ENCODE measurements at regions not wholly inside any gene's neighbourhood (a gene's known extent, or its start where the extent isn't known, plus 50 kb on each side); places are given as distances from the start of the nearest gene placed in this dataset.

DNA sequence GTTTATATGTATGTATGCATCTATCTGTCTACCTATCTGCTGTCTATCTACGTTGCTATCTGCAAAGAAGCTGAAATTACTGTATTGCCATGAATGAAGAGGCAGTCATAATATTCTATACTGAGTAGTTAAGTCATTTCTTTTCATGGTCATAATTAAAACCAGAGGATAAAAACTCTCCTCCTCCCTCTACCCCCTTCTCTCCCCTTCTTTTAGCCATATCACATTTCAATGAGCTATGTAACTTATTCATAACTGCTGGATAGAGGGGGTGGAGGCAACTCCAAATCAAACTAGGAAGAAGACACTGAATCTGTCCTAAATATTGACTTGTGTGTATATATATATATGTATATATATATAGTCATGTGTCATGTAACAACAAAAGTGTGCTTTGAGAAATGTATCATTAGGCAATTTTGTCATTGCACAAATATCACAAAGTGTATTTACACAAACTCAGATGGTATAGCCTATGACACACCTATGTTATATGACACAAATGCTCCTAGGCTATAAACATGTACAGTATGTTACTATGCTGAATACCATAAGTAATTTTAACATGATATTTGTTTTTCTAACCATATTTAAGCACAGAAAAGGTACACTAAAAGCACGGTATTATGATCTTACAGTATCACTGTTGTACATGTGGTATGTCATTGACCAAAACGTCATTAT is 229.7 kb upstream of the KCNMB2 start:
- Histone ChIP-seq H3K4me2 (ENCODE audit: low read depth, low read length, poor library complexity, severe bottlenecking) (no peak overlapping the region), H3K4me3 (ENCODE audit: low read length, poor library complexity, severe bottlenecking) (no peak overlapping the region), H3K36me3 (ENCODE audit: insufficient read depth, low read length) (no peaks in the 10 kb centered on the region), H3K9ac (ENCODE audit: low read depth, low read length, poor library complexity, severe bottlenecking) (no peak overlapping the region), H4K20me1 (ENCODE audit: insufficient read depth, low read length, poor library complexity, severe bottlenecking) (no peaks in the 10 kb centered on the region), H3F3A (ENCODE audit: low read depth) (no peaks in the 10 kb centered on the region), H3K27me3 (ENCODE audit: insufficient read depth, low read length, poor library complexity, severe bottlenecking) (no peaks in the 10 kb centered on the region), H2AFZ (ENCODE audit: low read length) (no peak overlapping the region), H3K9me3 (ENCODE audit: insufficient read depth, low read depth, low read length) (no peaks in the 10 kb centered on the region), H3K79me2 (ENCODE audit: insufficient read depth, low read length) (no peaks in the 10 kb centered on the region), H3K4me1 (ENCODE audit: insufficient read depth, low read length, poor library complexity, severe bottlenecking) (peaks cover 13% of the 10 kb centered on the region), H3K9me2 (replicated peaks; ENCODE audit: low read depth, low read length) (no peaks in the 10 kb centered on the region)
- TF ChIP-seq EZH2phosphoT487 (IDR thresholded peaks at IDR 0.05; ENCODE audit: borderline replicate concordance) = no peak
- TF ChIP-seq, protein P1, sequence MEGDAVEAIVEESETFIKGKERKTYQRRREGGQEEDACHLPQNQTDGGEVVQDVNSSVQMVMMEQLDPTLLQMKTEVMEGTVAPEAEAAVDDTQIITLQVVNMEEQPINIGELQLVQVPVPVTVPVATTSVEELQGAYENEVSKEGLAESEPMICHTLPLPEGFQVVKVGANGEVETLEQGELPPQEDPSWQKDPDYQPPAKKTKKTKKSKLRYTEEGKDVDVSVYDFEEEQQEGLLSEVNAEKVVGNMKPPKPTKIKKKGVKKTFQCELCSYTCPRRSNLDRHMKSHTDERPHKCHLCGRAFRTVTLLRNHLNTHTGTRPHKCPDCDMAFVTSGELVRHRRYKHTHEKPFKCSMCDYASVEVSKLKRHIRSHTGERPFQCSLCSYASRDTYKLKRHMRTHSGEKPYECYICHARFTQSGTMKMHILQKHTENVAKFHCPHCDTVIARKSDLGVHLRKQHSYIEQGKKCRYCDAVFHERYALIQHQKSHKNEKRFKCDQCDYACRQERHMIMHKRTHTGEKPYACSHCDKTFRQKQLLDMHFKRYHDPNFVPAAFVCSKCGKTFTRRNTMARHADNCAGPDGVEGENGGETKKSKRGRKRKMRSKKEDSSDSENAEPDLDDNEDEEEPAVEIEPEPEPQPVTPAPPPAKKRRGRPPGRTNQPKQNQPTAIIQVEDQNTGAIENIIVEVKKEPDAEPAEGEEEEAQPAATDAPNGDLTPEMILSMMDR (conservative IDR thresholded peaks at IDR 0.05; ENCODE audit: low read length) = no peak

DNA sequence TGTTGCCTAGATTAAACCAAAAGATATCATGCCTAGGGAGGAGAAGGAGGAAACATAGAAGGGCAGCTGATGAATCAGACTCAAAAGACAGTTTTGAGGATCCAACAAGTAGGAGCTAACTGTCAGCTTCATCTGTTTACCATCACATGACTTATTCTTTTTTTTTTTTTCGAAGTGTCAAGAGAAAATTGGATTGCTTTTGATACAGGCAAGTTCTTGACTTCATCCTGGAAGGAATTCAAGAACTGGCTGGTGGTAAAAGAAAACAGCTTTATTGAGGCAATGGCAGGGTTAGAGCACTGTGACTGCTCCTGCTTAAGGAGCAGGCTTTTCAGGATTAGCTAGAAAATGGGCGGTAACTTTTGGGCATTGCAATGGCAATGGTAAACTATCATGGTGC is 227.5 kb upstream of the KCNMB2 start:
- H3K9me2 ChIP-seq (replicated peaks; ENCODE audit: low read depth, low read length) = no peaks in the 10 kb centered on the region
- no peaks in the 10 kb centered on the region for H4K20me1 ChIP-seq (ENCODE audit: insufficient read depth, low read length, poor library complexity, severe bottlenecking)
- H3F3A ChIP-seq (ENCODE audit: low read depth) = no peaks in the 10 kb centered on the region
- TF ChIP-seq, protein P1 (conservative IDR thresholded peaks at IDR 0.05; ENCODE audit: low read length) = no peak
- H3K27me3 ChIP-seq (ENCODE audit: insufficient read depth, low read length, poor library complexity, severe bottlenecking) = no peaks in the 10 kb centered on the region
- H3K36me3 ChIP-seq (ENCODE audit: insufficient read depth, low read length) = no peaks in the 10 kb centered on the region
- no peaks in the 10 kb centered on the region for H3K79me2 ChIP-seq (ENCODE audit: insufficient read depth, low read length)
- no peaks in the 10 kb centered on the region for H3K9me3 ChIP-seq (ENCODE audit: insufficient read depth, low read depth, low read length)
- no peak overlapping the region for H3K4me2 ChIP-seq (ENCODE audit: low read depth, low read length, poor library complexity, severe bottlenecking)
- H3K9ac ChIP-seq (ENCODE audit: low read depth, low read length, poor library complexity, severe bottlenecking) = no peak overlapping the region
- H3K4me1 ChIP-seq (ENCODE audit: insufficient read depth, low read length, poor library complexity, severe bottlenecking) = peaks cover 13% of the 10 kb centered on the region
- peak overlapping the region; percentile 54; the same call in 1 of the 2 replicates for H2AFZ ChIP-seq (ENCODE audit: low read length)
- H3K4me3 ChIP-seq (ENCODE audit: low read length, poor library complexity, severe bottlenecking) = no peak overlapping the region

DNA sequence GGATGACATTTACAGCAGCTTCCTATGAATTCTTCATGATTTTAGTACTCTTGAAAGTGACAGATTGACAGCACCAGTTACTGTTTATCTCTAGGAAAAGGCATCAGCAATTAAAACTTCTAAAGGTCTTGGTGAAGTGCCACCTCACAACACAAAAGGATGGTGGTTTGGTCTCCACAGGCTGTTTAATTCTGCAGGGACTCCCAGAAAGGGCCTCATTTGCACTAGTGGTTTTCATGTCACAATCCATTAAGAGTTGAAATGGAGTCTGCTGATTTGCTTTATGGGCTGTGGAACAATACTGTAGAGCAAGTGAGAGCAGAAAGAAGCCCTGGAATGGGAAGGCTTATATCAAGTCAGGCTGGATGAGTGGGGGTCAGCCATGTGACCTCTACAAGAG is 225.3 kb upstream of the KCNMB2 start:
- no peaks in the 10 kb centered on the region for H3K36me3 ChIP-seq (ENCODE audit: insufficient read depth, low read length)
- H3K4me1 ChIP-seq (ENCODE audit: insufficient read depth, low read length, poor library complexity, severe bottlenecking) = peaks cover 13% of the 10 kb centered on the region
- no peaks in the 10 kb centered on the region for H3K9me3 ChIP-seq (ENCODE audit: insufficient read depth, low read depth, low read length)
- H3F3A ChIP-seq (ENCODE audit: low read depth) = no peaks in the 10 kb centered on the region
- H3K79me2 ChIP-seq (ENCODE audit: insufficient read depth, low read length) = no peaks in the 10 kb centered on the region
- peak overlapping the region; percentile 42 for H3K4me2 ChIP-seq (ENCODE audit: low read depth, low read length, poor library complexity, severe bottlenecking)
- no peaks in the 10 kb centered on the region for H3K27me3 ChIP-seq (ENCODE audit: insufficient read depth, low read length, poor library complexity, severe bottlenecking)
- no peaks in the 10 kb centered on the region for H4K20me1 ChIP-seq (ENCODE audit: insufficient read depth, low read length, poor library complexity, severe bottlenecking)
- H3K9ac ChIP-seq (ENCODE audit: low read depth, low read length, poor library complexity, severe bottlenecking) = no peak overlapping the region
- no peak overlapping the region for H3K4me3 ChIP-seq (ENCODE audit: low read length, poor library complexity, severe bottlenecking)
- no peaks in the 10 kb centered on the region for H3K9me2 ChIP-seq (replicated peaks; ENCODE audit: low read depth, low read length)
- H2AFZ ChIP-seq (ENCODE audit: low read length) = peak overlapping the region; percentile 24; the same call in 1 of the 2 replicates
- no peak for TF ChIP-seq EZH2phosphoT487 (IDR thresholded peaks at IDR 0.05; ENCODE audit: borderline replicate concordance)
- TF ChIP-seq, protein P1 (conservative IDR thresholded peaks at IDR 0.05; ENCODE audit: low read length) = no peak

All from Loucy (cell line).